ENCODE measurements at regions not wholly inside any gene's neighbourhood (a gene's known extent, or its start where the extent isn't known, plus 50 kb on each side); places are given as distances from the start of the nearest gene placed in this dataset.
"Not testable (repeated sequence)": the region's sequence is repeated elsewhere in the genome, so short reads cannot be mapped to it uniquely, and the experiment has no call there.

DNA sequence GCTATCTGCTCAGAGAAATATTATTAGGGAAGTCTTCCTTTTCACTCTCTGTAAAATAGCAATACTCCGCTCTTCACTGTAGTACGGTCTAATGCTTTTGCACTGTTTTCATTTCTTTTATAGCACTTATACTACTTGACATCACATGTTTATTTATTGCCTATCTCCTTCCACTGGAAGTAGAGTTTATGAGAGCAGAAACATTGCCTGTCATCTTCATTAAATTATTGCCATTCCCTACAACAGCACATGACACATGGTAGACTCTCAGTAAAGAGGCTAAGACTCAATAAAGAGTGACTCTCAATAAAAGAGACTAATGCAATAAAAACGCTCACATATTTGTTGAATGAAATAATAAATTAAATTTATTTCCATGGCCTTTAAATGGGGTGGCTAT is 241.3 kb upstream of the MAGEC2 start:
- Histone ChIP-seq H3K36me3 (no peaks in the 10 kb centered on the region), H3K9me3 (no peaks in the 10 kb centered on the region), H3K27ac (no peak overlapping the region), H3K4me1 (no peaks in the 10 kb centered on the region), H3K27me3 (no peaks in the 10 kb centered on the region), H3K4me3 (replicated peaks in 1 of 3) (no peak overlapping the region)
- no peak for DNase-seq
- TF ChIP-seq POLR2A (IDR thresholded peaks at IDR 0.05), result no peak
- TF ChIP-seq, protein P1, sequence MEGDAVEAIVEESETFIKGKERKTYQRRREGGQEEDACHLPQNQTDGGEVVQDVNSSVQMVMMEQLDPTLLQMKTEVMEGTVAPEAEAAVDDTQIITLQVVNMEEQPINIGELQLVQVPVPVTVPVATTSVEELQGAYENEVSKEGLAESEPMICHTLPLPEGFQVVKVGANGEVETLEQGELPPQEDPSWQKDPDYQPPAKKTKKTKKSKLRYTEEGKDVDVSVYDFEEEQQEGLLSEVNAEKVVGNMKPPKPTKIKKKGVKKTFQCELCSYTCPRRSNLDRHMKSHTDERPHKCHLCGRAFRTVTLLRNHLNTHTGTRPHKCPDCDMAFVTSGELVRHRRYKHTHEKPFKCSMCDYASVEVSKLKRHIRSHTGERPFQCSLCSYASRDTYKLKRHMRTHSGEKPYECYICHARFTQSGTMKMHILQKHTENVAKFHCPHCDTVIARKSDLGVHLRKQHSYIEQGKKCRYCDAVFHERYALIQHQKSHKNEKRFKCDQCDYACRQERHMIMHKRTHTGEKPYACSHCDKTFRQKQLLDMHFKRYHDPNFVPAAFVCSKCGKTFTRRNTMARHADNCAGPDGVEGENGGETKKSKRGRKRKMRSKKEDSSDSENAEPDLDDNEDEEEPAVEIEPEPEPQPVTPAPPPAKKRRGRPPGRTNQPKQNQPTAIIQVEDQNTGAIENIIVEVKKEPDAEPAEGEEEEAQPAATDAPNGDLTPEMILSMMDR (IDR thresholded peaks at IDR 0.05), result no peak
- WGBS, 2 donors, result 73 to 81% methylated on average over 3 of the region's 3 CpGs
- intact Hi-C loops (cut with DNase I), result no loop called here

DNA sequence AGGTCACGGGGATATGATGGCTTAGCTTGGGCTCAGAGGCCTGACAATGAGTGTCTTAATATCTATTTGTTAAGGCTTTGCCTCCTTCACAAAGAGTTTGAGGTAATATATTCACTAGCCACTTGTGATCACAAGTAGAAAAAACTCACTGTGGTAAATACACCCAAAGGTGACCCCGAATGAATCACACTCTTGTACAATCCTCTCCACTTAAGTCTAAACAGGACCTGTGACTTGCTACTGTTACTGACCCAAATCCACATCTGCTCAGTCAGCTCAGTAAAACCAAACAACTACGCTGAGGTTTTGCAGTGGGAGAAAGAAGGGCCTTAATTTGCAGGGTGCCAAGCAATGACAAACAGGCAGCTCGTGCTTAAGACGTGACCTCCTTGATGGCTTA is 223.8 kb upstream of the MAGEC2 start:
- no peaks in the 10 kb centered on the region for H3K4me1 ChIP-seq
- TF ChIP-seq, protein P1 (IDR thresholded peaks at IDR 0.05), result no peak
- no peak for TF ChIP-seq POLR2A (IDR thresholded peaks at IDR 0.05)
- no peak overlapping the region for H3K4me3 ChIP-seq (replicated peaks in 1 of 3)
- no peaks in the 10 kb centered on the region for H3K36me3 ChIP-seq
- 65 to 77% methylated on average over 5 of the region's 5 CpGs for WGBS, 2 donors
- no peak overlapping the region for H3K27ac ChIP-seq
- no peak for DNase-seq
- H3K27me3 ChIP-seq, result no peaks in the 10 kb centered on the region
- intact Hi-C loops (cut with DNase I), result no loop called here
- no peaks in the 10 kb centered on the region for H3K9me3 ChIP-seq

DNA sequence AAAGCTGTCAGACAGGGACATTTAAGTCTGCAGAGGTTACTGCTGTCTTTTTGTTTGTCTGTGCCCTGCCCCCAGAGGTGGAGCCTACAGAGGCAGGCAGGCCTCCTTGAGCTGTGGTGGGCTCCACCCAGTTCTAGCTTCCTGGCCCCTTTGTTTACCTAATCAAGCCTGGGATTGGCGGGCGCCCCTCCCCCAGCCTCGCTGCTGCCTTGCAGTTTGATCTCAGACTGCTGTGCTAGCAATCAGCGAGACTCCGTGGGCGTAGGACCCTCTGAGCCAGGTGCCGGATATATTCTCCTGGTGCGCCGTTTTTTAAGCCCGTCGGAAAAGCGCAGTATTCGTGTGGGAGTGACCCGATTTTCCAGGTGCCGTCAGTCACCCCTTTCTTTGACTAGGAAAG is 185.9 kb upstream of the MAGEC2 start:
- H3K4me1 ChIP-seq; H3K27ac ChIP-seq; DNase-seq; H3K4me3 ChIP-seq (replicated peaks in 1 of 3); intact Hi-C loops (cut with DNase I); H3K9me3 ChIP-seq; H3K36me3 ChIP-seq; H3K27me3 ChIP-seq: not testable (repeated sequence)
- 92 to 96% methylated on average over 11 to 13 of the region's 15 CpGs for WGBS, 2 donors

DNA sequence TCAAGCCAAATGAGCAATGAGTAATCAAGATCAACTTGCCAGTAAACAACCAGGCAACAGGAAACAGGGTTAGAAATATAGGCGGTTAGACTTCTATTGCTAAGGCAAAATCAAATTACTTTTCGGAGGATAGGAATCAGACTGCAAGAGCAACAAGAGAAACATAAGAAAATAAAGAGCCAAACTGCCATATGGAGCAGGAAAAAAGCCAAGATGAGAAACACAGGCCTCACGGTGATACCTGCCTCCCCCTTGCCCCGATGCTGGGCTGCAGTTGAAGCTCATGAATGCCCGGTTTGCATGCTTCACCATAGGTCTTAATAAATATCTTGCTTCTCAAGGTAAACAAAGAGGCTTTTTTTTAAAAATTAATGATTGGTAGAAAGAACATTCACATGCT is 158.4 kb upstream of the MAGEC2 start:
- DNase-seq, result no peak
- H3K4me3 ChIP-seq (replicated peaks in 1 of 3), result no peak overlapping the region
- WGBS, 2 donors, result 85 to 87% methylated on average over 5 of the region's 5 CpGs
- TF ChIP-seq POLR2A (IDR thresholded peaks at IDR 0.05), result no peak
- TF ChIP-seq, protein P1 (IDR thresholded peaks at IDR 0.05), result no peak
- intact Hi-C loops (cut with DNase I), result no loop called here
- no peaks in the 10 kb centered on the region for H3K9me3 ChIP-seq
- H3K27ac ChIP-seq, result no peak overlapping the region
- no peaks in the 10 kb centered on the region for H3K4me1 ChIP-seq
- no peaks in the 10 kb centered on the region for H3K27me3 ChIP-seq
- H3K36me3 ChIP-seq, result no peaks in the 10 kb centered on the region

DNA sequence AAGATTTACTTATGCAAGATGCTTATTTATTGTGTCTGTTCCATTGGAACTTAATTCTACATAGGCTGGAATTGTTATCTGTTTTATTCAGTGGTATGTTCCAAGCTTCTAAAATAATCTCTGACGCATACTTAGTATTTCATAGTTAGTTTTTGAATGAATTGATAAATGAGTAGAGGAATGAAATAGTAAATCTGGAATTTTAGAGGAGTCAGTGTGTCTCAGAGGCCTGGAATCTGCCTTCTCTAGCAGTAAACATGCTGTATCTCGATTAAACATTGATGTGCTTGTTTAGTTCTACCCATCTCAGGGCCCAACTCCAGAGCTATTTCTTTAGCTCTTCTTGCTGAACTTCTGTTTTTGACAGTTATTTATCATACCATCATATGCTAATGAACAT is 154.2 kb upstream of the MAGEC2 start:
- Histone ChIP-seq H3K4me3 (replicated peaks in 1 of 3) (no peak overlapping the region), H3K27me3 (no peaks in the 10 kb centered on the region), H3K36me3 (no peaks in the 10 kb centered on the region), H3K4me1 (no peaks in the 10 kb centered on the region), H3K27ac (no peak overlapping the region), H3K9me3 (no peaks in the 10 kb centered on the region)
- no peak for DNase-seq
- intact Hi-C loops (cut with DNase I), result no loop called here
- 82% methylated on average over 2 of the region's 2 CpGs for WGBS, 2 donors
- no peak for TF ChIP-seq POLR2A (IDR thresholded peaks at IDR 0.05)
- TF ChIP-seq, protein P1 (IDR thresholded peaks at IDR 0.05), result no peak

DNA sequence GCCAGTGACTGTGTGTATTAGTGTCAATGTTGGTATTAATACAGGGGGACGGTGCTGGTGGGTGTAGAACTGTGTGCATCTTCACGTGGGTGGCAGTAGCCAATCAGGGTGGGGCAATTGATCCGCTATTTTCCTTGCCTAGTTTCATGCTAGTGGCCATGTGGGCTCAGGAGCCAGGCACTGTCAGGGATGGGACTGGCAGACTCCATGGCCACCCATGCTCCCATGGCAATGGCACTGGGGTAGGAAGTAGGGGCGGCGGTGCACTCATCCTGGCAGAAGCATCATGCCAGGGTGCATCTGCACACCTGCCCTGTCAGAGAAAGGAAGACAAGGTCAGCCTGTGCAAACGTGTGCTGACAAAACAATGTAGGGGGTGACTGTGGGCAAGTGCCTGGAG is 122.1 kb upstream of the MAGEC2 start:
- intact Hi-C loops (cut with DNase I), result no loop called here
- TF ChIP-seq, protein P1 (IDR thresholded peaks at IDR 0.05), result no peak
- TF ChIP-seq POLR2A (IDR thresholded peaks at IDR 0.05), result no peak
- 85 to 89% methylated on average over 3 to 6 of the region's 6 CpGs for WGBS, 2 donors

More for the DNA sequence above, 122.1 kb upstream of the MAGEC2 start:
- Histone ChIP-seq H3K27ac (no peak overlapping the region), H3K27me3 (no peaks in the 10 kb centered on the region), H3K4me1 (no peaks in the 10 kb centered on the region), H3K4me3 (replicated peaks in 1 of 3) (no peak overlapping the region), H3K36me3 (no peaks in the 10 kb centered on the region), H3K9me3 (no peaks in the 10 kb centered on the region)
- no peak for DNase-seq

Data from thyroid gland (tissue), 4 donors.